VCaP (cell line): ENCODE measurements at regions not wholly inside any gene's neighbourhood (a gene's known extent, or its start where the extent isn't known, plus 50 kb on each side); places are given as distances from the start of the nearest gene placed in this dataset.

Experiments used
- H3K27ac ChIP-seq: fragments of 450-650 bp; 2 replicates; pipeline ENCODE4 v1.5.1; 2017
- TF ChIP-seq, protein P1 (sequence below): fragments of 450-650 bp; conservative IDR thresholded peaks from 2 replicates; pipeline ENCODE4 v1.5.1; 2017; ENCODE audit warnings: mild to moderate bottlenecking, moderate library complexity

GRCh38 chr12:40569626-40570179, 122.5 kb upstream of the CNTN1 start:
- TF ChIP-seq, protein P1, sequence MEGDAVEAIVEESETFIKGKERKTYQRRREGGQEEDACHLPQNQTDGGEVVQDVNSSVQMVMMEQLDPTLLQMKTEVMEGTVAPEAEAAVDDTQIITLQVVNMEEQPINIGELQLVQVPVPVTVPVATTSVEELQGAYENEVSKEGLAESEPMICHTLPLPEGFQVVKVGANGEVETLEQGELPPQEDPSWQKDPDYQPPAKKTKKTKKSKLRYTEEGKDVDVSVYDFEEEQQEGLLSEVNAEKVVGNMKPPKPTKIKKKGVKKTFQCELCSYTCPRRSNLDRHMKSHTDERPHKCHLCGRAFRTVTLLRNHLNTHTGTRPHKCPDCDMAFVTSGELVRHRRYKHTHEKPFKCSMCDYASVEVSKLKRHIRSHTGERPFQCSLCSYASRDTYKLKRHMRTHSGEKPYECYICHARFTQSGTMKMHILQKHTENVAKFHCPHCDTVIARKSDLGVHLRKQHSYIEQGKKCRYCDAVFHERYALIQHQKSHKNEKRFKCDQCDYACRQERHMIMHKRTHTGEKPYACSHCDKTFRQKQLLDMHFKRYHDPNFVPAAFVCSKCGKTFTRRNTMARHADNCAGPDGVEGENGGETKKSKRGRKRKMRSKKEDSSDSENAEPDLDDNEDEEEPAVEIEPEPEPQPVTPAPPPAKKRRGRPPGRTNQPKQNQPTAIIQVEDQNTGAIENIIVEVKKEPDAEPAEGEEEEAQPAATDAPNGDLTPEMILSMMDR, result no peak

GRCh38 chr12:40573024-40573423, 119.2 kb upstream of the CNTN1 start:
- H3K27ac ChIP-seq, result no peak overlapping the region
- TF ChIP-seq, protein P1, result no peak

More at GRCh38 chr12:40569626-40570179, 122.5 kb upstream of the CNTN1 start:
- H3K27ac ChIP-seq, result no peak overlapping the region

DNA sequence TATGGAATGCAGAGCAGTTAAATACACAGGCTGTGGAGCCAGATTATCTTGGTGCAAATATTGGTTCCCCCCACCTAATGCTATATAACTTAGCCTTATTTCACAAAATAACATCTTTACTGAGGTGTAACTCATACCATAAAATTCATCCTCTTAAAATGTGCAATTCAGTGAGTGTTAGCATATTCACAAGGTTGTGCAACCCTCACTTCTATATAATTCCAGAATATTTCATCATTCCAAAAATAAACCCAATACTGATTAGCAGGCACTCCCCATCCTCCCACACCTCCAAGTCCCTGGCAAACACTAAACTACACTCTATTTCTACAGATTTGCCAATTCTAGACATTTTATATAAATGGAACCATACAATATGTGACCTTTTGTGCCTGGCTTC, 116.3 kb upstream of the CNTN1 start:
- TF ChIP-seq, protein P1, result no peak

GRCh38 chr12:40577834-40578233, 114.4 kb upstream of the CNTN1 start:
- TF ChIP-seq, protein P1, result no peak
- H3K27ac ChIP-seq, result no peak overlapping the region

More for the DNA sequence above, 116.3 kb upstream of the CNTN1 start:
- H3K27ac ChIP-seq, result no peak overlapping the region

DNA sequence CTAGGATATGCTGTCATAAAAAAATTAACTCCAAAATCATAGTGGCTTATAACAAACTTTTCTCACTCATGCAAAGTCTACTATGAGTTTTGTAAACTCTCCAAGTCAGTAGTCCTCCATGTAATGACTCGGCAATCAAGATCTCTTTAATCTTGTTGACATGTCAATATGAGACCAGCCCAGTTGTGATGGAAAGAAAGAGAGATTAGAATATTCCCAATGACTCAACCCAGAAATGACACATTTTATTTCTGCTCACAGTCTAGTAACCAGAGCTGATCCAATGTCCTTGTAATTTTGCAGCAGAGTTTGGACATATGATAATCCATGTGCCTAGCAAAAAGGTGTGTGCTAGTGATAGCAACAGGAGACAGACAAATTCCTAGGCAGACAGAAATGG, 112.6 kb upstream of the CNTN1 start:
- no peak overlapping the region for H3K27ac ChIP-seq
- TF ChIP-seq, protein P1, result no peak

DNA sequence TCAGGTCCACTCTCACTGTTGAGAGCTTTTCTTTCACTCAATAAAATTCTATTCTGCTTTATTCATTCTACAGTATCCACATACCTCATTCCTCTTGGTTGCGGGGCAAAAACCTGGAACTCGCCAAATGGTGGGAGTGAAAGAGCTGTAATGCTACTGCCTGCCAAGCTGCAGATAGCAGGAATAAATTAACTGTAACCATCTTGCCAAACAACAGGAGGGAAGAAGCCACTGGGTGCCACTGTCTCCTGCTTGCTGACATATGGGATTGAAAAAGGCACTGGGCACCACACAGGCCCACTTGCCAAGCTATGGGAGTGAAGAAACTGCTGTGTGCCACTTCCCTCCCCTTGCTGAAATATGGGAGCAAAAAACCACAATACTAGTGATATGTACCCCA, 111.9 kb upstream of the CNTN1 start:
- TF ChIP-seq, protein P1, result no peak
- no peak overlapping the region for H3K27ac ChIP-seq

DNA sequence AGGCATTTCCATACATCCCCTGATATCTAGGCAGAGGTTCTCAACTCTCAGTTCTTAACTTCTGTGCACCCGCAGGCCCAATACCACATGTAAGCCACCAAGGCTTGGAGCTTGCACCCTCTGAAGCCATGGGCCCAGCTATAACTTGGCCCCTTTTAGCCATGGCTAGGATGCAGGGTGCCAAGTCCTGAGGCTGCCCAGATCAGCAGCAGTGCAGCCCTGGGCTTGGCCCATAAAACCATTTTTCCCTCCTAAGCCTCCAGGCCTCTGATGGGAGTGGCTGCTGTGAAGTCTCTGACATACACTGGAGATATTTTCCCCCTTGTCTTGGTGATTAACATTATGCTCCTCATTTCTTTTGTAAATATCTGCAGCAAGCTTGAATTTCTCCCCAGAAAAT, 110.3 kb upstream of the CNTN1 start:
- H3K27ac ChIP-seq, result no peak overlapping the region
- TF ChIP-seq, protein P1, result no peak
